PC-9 (cell line): ENCODE measurements at regions not wholly inside any gene's neighbourhood (a gene's known extent, or its start where the extent isn't known, plus 50 kb on each side); places are given as distances from the start of the nearest gene placed in this dataset.

Experiments
- BruUV-seq: library from RNA; stranded (reverse); fragments of 400-500 nt; replicated peaks from 2 replicates; lab custom pipeline; 2021; lab: Mats Ljungman, UMichigan
- CTCF ChIA-PET: fragments of 300-600 bp; sonication (Branson Sonifier 250); formaldehyde crosslinking; loops from one replicate; lab custom pipeline; 2022; ENCODE audit warnings: antibody characterized with exemption; lab: Charles Lee
- POLR2A ChIA-PET: fragments of 300-600 bp; sonication (Branson Sonifier 250); formaldehyde crosslinking; loops from one replicate; lab custom pipeline; 2022; ENCODE audit warnings: antibody characterized with exemption; ENCODE audit not compliant: unreplicated experiment; lab: Charles Lee
- DNase-seq, 2 experiments: peaks; one replicate each; pipeline versions ENCODE4 v3.0.0 to v3.0.0-alpha.2; 2015 to 2022; ENCODE audit warnings: mixed read lengths in 1 of 2
- H2AFZ ChIP-seq: fragments of 200-600 bp; sonication (generic); 2 replicates; pipeline ENCODE4 v1.8.1; 2017; ENCODE audit warnings: antibody characterized with exemption
- H3F3A ChIP-seq: fragments of 200-600 bp; sonication (generic); 2 replicates; pipeline ENCODE4 v1.8.1; 2017; ENCODE audit warnings: antibody characterized with exemption, mild to moderate bottlenecking, low read depth; ENCODE audit not compliant: insufficient read depth
- H3K27ac ChIP-seq: fragments of 200-600 bp; sonication (generic); 2 replicates; pipeline ENCODE4 v1.6.1; 2016; ENCODE audit warnings: mixed run types
- H3K27me3 ChIP-seq: fragments of 200-600 bp; sonication (generic); 2 replicates; pipeline ENCODE4 v1.6.1; 2016; ENCODE audit warnings: low read depth, mixed run types; ENCODE audit not compliant: insufficient read depth
- H3K36me3 ChIP-seq: fragments of 200-600 bp; sonication (generic); 2 replicates; pipeline ENCODE4 v1.6.1; 2016; ENCODE audit warnings: low read depth, mixed run types
- H3K4me1 ChIP-seq: fragments of 200-600 bp; sonication (generic); replicated peaks from 2 replicates; pipeline ENCODE4 v1.6.1; 2016; ENCODE audit warnings: mixed run types; ENCODE audit not compliant: insufficient read depth
- H3K4me2 ChIP-seq: fragments of 200-600 bp; sonication (generic); 2 replicates; pipeline ENCODE4 v1.6.1; 2017; ENCODE audit warnings: mixed run types
- H3K4me3 ChIP-seq: fragments of 200-600 bp; sonication (generic); 2 replicates; pipeline ENCODE4 v1.6.1; 2016; ENCODE audit warnings: mixed run types
- H3K79me2 ChIP-seq: fragments of 200-600 bp; sonication (generic); 2 replicates; pipeline ENCODE4 v1.6.1; 2017; ENCODE audit warnings: low read depth, mixed run types
- H3K9me2 ChIP-seq: fragments of 200-600 bp; sonication (generic); 2 replicates; pipeline ENCODE4 v1.8.1; 2017; ENCODE audit warnings: mild to moderate bottlenecking; ENCODE audit not compliant: insufficient read depth
- H3K9me3 ChIP-seq: fragments of 200-600 bp; sonication (generic); 2 replicates; pipeline ENCODE4 v1.8.1; 2016; ENCODE audit warnings: low read depth; ENCODE audit not compliant: insufficient read depth
- H4K20me1 ChIP-seq: fragments of 200-600 bp; sonication (generic); 2 replicates; pipeline ENCODE4 v1.8.1; 2017; ENCODE audit not compliant: insufficient read depth
- CTCF ChIP-seq: fragments of 200-600 bp; sonication (generic); conservative IDR thresholded peaks from 2 replicates; pipeline ENCODE4 v1.6.1; 2017; ENCODE audit warnings: mixed run types, antibody characterized with exemption, mild to moderate bottlenecking, moderate library complexity
- EZH2 ChIP-seq: fragments of 200-600 bp; sonication (generic); IDR thresholded peaks from 2 replicates; pipeline ENCODE4 v1.8.0; 2017; ENCODE audit warnings: antibody characterized with exemption, low read depth
- intact Hi-C: fragments of 100-400 bp; cut with micrococcal nuclease; formaldehyde crosslinking; loops from one replicate; pipeline ENCODE4 v1.10.0; 2022; ENCODE audit not compliant: unreplicated experiment

- no peak overlapping the region for H2AFZ ChIP-seq
- POLR2A ChIA-PET, result interaction anchor here (0.7 kb wide), 1 partner anchor 122 kb away, joined by 4 read pairs; no protein-coding TSS in a partner anchor
- no peaks in the 10 kb centered on the region for H3K9me2 ChIP-seq
- no peak for DNase-seq
- no peaks in the 10 kb centered on the region; the same call in 1 of the 2 replicates for H3K9me3 ChIP-seq
- peaks cover 23% of the 10 kb centered on the region; the same call in 1 of the 2 replicates for H3K4me1 ChIP-seq
- no peak overlapping the region for H3K4me3 ChIP-seq
- TF ChIP-seq EZH2 (no peak), CTCF (no peak)
- no peaks in the 10 kb centered on the region for H4K20me1 ChIP-seq
- no peak overlapping the region for H3K4me2 ChIP-seq
- H3K36me3 ChIP-seq, result peaks cover 7% of the 10 kb centered on the region
- H3K79me2 ChIP-seq, result no peaks in the 10 kb centered on the region
- no peak overlapping the region for H3K27ac ChIP-seq
- CTCF ChIA-PET, result no interaction called here
- intact Hi-C loops, result no loop called here
- peaks cover 24% of the 10 kb centered on the region for H3F3A ChIP-seq
- no TSS peak for BruUV-seq
- no peaks in the 10 kb centered on the region for H3K27me3 ChIP-seq
These were observed 226.9 kb upstream of the IRF2BP2 start for GRCh38 chr1:234836776-234837357.

GRCh38 chr1:234836045-234836681 lies 226.2 kb upstream of the IRF2BP2 start:
- H3K4me1 ChIP-seq, result peaks cover 17% of the 10 kb centered on the region; the same call in 1 of the 2 replicates
- H3K4me3 ChIP-seq, result no peak overlapping the region
- no TSS peak for BruUV-seq
- ChIA-PET CTCF (no interaction called here), POLR2A (no interaction called here)
- H3K27me3 ChIP-seq, result no peaks in the 10 kb centered on the region
- H3F3A ChIP-seq, result peaks cover 19% of the 10 kb centered on the region
- H3K36me3 ChIP-seq, result peaks cover 7% of the 10 kb centered on the region
- no peak overlapping the region for H2AFZ ChIP-seq
- TF ChIP-seq EZH2 (no peak), CTCF (no peak)
- no peak overlapping the region for H3K27ac ChIP-seq
- H3K79me2 ChIP-seq, result no peaks in the 10 kb centered on the region
- no peak for DNase-seq
- no peak overlapping the region for H3K4me2 ChIP-seq
- no peaks in the 10 kb centered on the region for H3K9me2 ChIP-seq
- no peaks in the 10 kb centered on the region for H4K20me1 ChIP-seq
- H3K9me3 ChIP-seq, result no peaks in the 10 kb centered on the region; the same call in 1 of the 2 replicates
- intact Hi-C loops, result no loop called here

- no TSS peak for BruUV-seq
- CTCF ChIA-PET, result no interaction called here
- Histone ChIP-seq H2AFZ (no peak overlapping the region), H3K9me3 (no peaks in the 10 kb centered on the region; the same call in 1 of the 2 replicates), H3K4me1 (0 out of 2 replicates have a peak, but pooled peaks cover 10% of the 10 kb centered on the region), H4K20me1 (no peaks in the 10 kb centered on the region), H3K36me3 (peaks cover 7% of the 10 kb centered on the region), H3F3A (peaks cover 15% of the 10 kb centered on the region), H3K4me2 (no peak overlapping the region), H3K4me3 (no peak overlapping the region), H3K9me2 (no peaks in the 10 kb centered on the region), H3K79me2 (no peaks in the 10 kb centered on the region), H3K27ac (no peak overlapping the region), H3K27me3 (no peaks in the 10 kb centered on the region)
- no peak for TF ChIP-seq EZH2
- no peak for TF ChIP-seq CTCF
- peak in 1 of 2 experiments; percentile 28 for DNase-seq
- intact Hi-C loops, result no loop called here
- POLR2A ChIA-PET, result interaction anchor here (0.6 kb wide), 1 partner anchor 340 kb away, joined by 3 read pairs; no protein-coding TSS in a partner anchor
These were observed 225.3 kb upstream of the IRF2BP2 start for GRCh38 chr1:234835239-234835638.
